ENCODE measurements at regions not wholly inside any gene's neighbourhood (a gene's known extent, or its start where the extent isn't known, plus 50 kb on each side); places are given as distances from the start of the nearest gene placed in this dataset.

DNA sequence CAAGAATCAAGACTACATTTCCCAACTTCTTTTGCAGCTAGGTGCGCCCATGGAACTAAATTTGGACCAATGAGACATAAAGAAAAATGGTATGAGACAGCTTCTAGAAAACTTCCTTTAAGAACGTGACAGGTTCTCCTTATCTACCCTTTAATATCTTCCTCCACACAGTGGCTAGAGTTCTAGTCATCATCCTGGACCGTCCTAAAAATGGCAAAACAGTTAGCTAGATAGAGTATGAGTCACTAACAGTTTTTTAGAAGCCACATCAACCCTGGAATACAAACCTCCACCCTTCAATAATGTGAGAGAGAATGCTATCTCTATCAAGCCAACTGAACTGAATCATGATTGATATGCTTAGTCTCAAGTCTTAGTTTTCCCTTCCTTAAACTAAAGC is 267.9 kb upstream of the SLC7A11 start:
- TF ChIP-seq, protein P1, sequence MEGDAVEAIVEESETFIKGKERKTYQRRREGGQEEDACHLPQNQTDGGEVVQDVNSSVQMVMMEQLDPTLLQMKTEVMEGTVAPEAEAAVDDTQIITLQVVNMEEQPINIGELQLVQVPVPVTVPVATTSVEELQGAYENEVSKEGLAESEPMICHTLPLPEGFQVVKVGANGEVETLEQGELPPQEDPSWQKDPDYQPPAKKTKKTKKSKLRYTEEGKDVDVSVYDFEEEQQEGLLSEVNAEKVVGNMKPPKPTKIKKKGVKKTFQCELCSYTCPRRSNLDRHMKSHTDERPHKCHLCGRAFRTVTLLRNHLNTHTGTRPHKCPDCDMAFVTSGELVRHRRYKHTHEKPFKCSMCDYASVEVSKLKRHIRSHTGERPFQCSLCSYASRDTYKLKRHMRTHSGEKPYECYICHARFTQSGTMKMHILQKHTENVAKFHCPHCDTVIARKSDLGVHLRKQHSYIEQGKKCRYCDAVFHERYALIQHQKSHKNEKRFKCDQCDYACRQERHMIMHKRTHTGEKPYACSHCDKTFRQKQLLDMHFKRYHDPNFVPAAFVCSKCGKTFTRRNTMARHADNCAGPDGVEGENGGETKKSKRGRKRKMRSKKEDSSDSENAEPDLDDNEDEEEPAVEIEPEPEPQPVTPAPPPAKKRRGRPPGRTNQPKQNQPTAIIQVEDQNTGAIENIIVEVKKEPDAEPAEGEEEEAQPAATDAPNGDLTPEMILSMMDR (IDR thresholded peaks at IDR 0.05) = no peak

DNA sequence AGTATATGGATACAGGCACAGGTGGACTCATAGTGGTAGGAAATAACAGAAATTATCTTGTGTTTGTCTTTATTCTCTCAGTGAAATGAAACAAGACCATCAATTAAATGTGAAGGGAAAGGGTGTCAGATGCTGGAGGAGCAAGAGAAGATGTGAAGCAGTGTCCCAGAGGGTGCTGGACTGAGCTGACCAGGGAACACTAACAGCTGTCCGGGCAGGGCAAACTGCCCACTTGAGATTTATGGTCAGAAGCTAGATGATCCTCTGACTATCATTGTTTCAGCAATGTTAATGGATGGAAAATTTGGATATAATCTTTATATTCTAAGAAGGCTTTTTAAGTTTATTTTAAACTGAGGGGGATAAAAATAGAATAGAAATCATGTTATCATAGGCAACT is 267.2 kb upstream of the SLC7A11 start:
- TF ChIP-seq, protein P1 (IDR thresholded peaks at IDR 0.05) = no peak

DNA sequence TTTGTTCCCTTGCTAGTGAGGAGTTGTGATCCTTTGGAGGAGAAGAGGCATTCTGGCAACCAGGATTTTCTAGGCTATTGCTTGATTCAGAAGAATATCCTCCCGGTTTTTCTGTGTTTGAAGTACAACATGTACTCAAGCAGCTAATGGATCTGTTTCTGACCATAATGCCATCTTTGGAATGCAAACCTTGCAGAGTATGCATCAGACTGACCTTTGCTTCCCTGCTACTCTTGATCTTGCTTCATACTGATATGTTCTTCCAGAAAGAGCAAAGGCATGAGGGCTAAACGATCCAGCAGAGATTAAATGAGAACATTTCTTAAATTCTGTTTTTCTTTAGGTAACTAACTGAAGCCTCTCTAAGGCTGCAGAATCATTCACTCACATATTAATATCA is 265.4 kb upstream of the SLC7A11 start:
- TF ChIP-seq, protein P1 (IDR thresholded peaks at IDR 0.05) = no peak

- TF ChIP-seq, protein P1 (IDR thresholded peaks at IDR 0.05) = no peak
Observed at GRCh38 chr4:138501614-138502013, 259.5 kb upstream of the SLC7A11 start.

GRCh38 chr4:138500869-138501268 is 258.7 kb upstream of the SLC7A11 start:
- TF ChIP-seq, protein P1 (IDR thresholded peaks at IDR 0.05) = no peak

- TF ChIP-seq, protein P1 (IDR thresholded peaks at IDR 0.05) = no peak
Observed at GRCh38 chr4:138499627-138500026, 257.5 kb upstream of the SLC7A11 start.

GRCh38 chr4:138494931-138495330 is 252.8 kb upstream of the SLC7A11 start:
- TF ChIP-seq, protein P1 (IDR thresholded peaks at IDR 0.05) = no peak; the same call in 1 of the 2 replicates

DNA sequence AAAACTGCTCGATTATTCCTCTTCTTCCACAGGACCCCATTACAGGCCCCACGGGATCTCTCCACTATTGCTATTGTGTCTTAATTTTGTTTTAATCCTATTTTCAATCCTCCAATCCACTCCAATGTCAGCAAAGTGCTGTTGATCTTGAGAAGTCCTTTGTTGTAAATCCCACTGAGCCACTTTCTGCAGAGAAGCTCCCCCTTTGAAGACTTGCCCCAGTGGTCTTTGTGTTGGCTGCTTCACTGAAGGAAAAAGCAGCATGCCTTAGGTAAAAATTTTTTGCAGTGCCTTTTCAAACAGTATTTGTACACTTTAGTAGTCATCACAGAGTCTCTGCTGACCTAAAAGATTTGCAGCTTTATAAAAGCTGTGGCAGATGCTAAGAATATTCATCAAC is 252.0 kb upstream of the SLC7A11 start:
- TF ChIP-seq, protein P1 (IDR thresholded peaks at IDR 0.05) = no peak

Data from LNCAP (cell line).